ENCODE measurements at regions not wholly inside any gene's neighbourhood (a gene's known extent, or its start where the extent isn't known, plus 50 kb on each side); places are given as distances from the start of the nearest gene placed in this dataset.

GRCh38 chr20:40037511-40037910, 651.5 kb downstream of the MAFB start:
- 78 to 100% methylated on average over 1 of the region's 1 CpG for WGBS, 2 donors (ENCODE audit: low coverage in 1 of 2)
- no peaks in the 10 kb centered on the region for H3K36me3 ChIP-seq
- H3K4me1 ChIP-seq, result no peaks in the 10 kb centered on the region
- no peaks in the 10 kb centered on the region for H3K9me3 ChIP-seq
- H3K27me3 ChIP-seq, result no peaks in the 10 kb centered on the region
- H3K4me3 ChIP-seq, result no peak overlapping the region
- ATAC-seq, result no peak
- TF ChIP-seq CTCF (IDR thresholded peaks at IDR 0.05) (no peak), POLR2AphosphoS5 (IDR thresholded peaks at IDR 0.05) (no peak), POLR2A (IDR thresholded peaks at IDR 0.05) (no peak), EP300 (IDR thresholded peaks at IDR 0.05) (no peak)
- no peak overlapping the region for H3K27ac ChIP-seq

GRCh38 chr20:40029589-40029988, 659.4 kb downstream of the MAFB start:
- Histone ChIP-seq H3K9me3 (no peaks in the 10 kb centered on the region), H3K4me3 (no peak overlapping the region), H3K27me3 (no peaks in the 10 kb centered on the region), H3K4me1 (no peaks in the 10 kb centered on the region), H3K36me3 (no peaks in the 10 kb centered on the region), H3K27ac (no peak overlapping the region)
- WGBS, 2 donors (ENCODE audit: low coverage in 1 of 2), result 94 to 97% methylated on average over 2 of the region's 2 CpGs
- ATAC-seq, result no peak
- TF ChIP-seq POLR2A (IDR thresholded peaks at IDR 0.05) (no peak), POLR2AphosphoS5 (IDR thresholded peaks at IDR 0.05) (no peak), CTCF (IDR thresholded peaks at IDR 0.05) (no peak), EP300 (IDR thresholded peaks at IDR 0.05) (no peak)

- Histone ChIP-seq H3K27me3 (no peaks in the 10 kb centered on the region), H3K9me3 (no peaks in the 10 kb centered on the region), H3K27ac (no peak overlapping the region), H3K4me1 (no peaks in the 10 kb centered on the region), H3K4me3 (no peak overlapping the region), H3K36me3 (no peaks in the 10 kb centered on the region)
- ATAC-seq, result no peak
- 28 to 38% methylated on average over 3 to 4 of the region's 5 CpGs for WGBS, 2 donors (ENCODE audit: low coverage in 1 of 2)
- no peak for TF ChIP-seq CTCF (IDR thresholded peaks at IDR 0.05)
- no peak for TF ChIP-seq POLR2A (IDR thresholded peaks at IDR 0.05)
- no peak for TF ChIP-seq EP300 (IDR thresholded peaks at IDR 0.05)
- TF ChIP-seq POLR2AphosphoS5 (IDR thresholded peaks at IDR 0.05), result no peak
Observed at GRCh38 chr20:40019510-40019909, 669.5 kb downstream of the MAFB start.

- ATAC-seq, result no peak
- WGBS, 2 donors (ENCODE audit: low coverage in 1 of 2), result 46 to 50% methylated on average over 1 of the region's 1 CpG
- no peak for TF ChIP-seq POLR2AphosphoS5 (IDR thresholded peaks at IDR 0.05)
- no peak for TF ChIP-seq CTCF (IDR thresholded peaks at IDR 0.05)
- no peak for TF ChIP-seq EP300 (IDR thresholded peaks at IDR 0.05)
- no peak for TF ChIP-seq POLR2A (IDR thresholded peaks at IDR 0.05)
- H3K27me3 ChIP-seq, result no peaks in the 10 kb centered on the region
- no peaks in the 10 kb centered on the region for H3K4me1 ChIP-seq
- no peaks in the 10 kb centered on the region for H3K36me3 ChIP-seq
- no peak overlapping the region for H3K27ac ChIP-seq
- H3K4me3 ChIP-seq, result no peak overlapping the region
- no peaks in the 10 kb centered on the region for H3K9me3 ChIP-seq
Observed at GRCh38 chr20:40017765-40018164, 671.3 kb downstream of the MAFB start.

- no peak for ATAC-seq
- H3K4me1 ChIP-seq, result no peaks in the 10 kb centered on the region
- no peaks in the 10 kb centered on the region for H3K36me3 ChIP-seq
- no peak for TF ChIP-seq POLR2AphosphoS5 (IDR thresholded peaks at IDR 0.05)
- no peak for TF ChIP-seq POLR2A (IDR thresholded peaks at IDR 0.05)
- no peak for TF ChIP-seq CTCF (IDR thresholded peaks at IDR 0.05)
- TF ChIP-seq EP300 (IDR thresholded peaks at IDR 0.05), result no peak
- H3K4me3 ChIP-seq, result no peak overlapping the region
- 89 to 94% methylated on average over 3 to 4 of the region's 4 CpGs for WGBS, 2 donors (ENCODE audit: low coverage in 1 of 2)
- no peaks in the 10 kb centered on the region for H3K9me3 ChIP-seq
- H3K27me3 ChIP-seq, result no peaks in the 10 kb centered on the region
- H3K27ac ChIP-seq, result no peak overlapping the region
Observed at GRCh38 chr20:40016890-40017289, 672.1 kb downstream of the MAFB start.
